HEK293 (cell line): ENCODE measurements at regions not wholly inside any gene's neighbourhood (a gene's known extent, or its start where the extent isn't known, plus 50 kb on each side); places are given as distances from the start of the nearest gene placed in this dataset.
"Not testable (repeated sequence)": the region's sequence is repeated elsewhere in the genome, so short reads cannot be mapped to it uniquely, and the experiment has no call there.

Experiments
- CTCF ChIP-seq: fragments of 450-650 bp; formaldehyde crosslinking; IDR thresholded peaks from 2 replicates; pipeline ENCODE4 v1.5.1; 2016; ENCODE audit warnings: missing biosample characterization, missing genetic modification characterization
- ZNF354C ChIP-seq: fragments of 450-650 bp; formaldehyde crosslinking; IDR thresholded peaks from 2 replicates; pipeline ENCODE4 v1.5.1; 2016; ENCODE audit warnings: missing biosample characterization, missing genetic modification characterization, low read depth, borderline replicate concordance
- ZNF777 ChIP-seq: fragments of 450-650 bp; formaldehyde crosslinking; IDR thresholded peaks from 2 replicates; pipeline ENCODE4 v1.5.1; 2017; ENCODE audit warnings: missing biosample characterization, missing genetic modification characterization, borderline replicate concordance

- TF ChIP-seq CTCF, ZNF354C, ZNF777 (tag by site-specific recombination): not testable (repeated sequence)
Observed at GRCh38 chr1:185460723-185461122, 143.7 kb upstream of the IVNS1ABP start.
